A549 (cell line): ENCODE measurements at regions not wholly inside any gene's neighbourhood (a gene's known extent, or its start where the extent isn't known, plus 50 kb on each side); places are given as distances from the start of the nearest gene placed in this dataset.

Source experiments
- CBX8 ChIP-seq: fragments of 200-600 bp; sonication (generic); IDR thresholded peaks from 2 replicates; pipeline ENCODE4 v1.6.1; 2016
- EP300 ChIP-seq, 2 experiments: fragments of >200 bp; sonication (Bioruptor Twin); formaldehyde crosslinking; IDR thresholded peaks; 2 replicates in 1 of 2; 3 replicates in 1 of 2; pipeline ENCODE4 v1.6.1; 2016 to 2017
- HOXA7 ChIP-seq: fragments of 250-450 bp; sonication (Bioruptor Pico); IDR thresholded peaks from 2 replicates; pipeline ENCODE4 v1.5.0; 2020; ENCODE audit warnings: mild to moderate bottlenecking, moderate library complexity
- MAFK ChIP-seq: fragments of 450-650 bp; IDR thresholded peaks from 2 replicates; pipeline ENCODE4 v1.6.1; 2014; ENCODE audit not compliant: partially characterized antibody
- POLR2AphosphoS2 ChIP-seq: conservative IDR thresholded peaks from 2 replicates; pipeline ENCODE4 v1.6.1; 2012; ENCODE audit warnings: low read length, improper control_type of control experiment, inconsistent platforms
- ZFP36 ChIP-seq: fragments of 450-650 bp; IDR thresholded peaks from 2 replicates; pipeline ENCODE4 v1.6.1; 2014; ENCODE audit warnings: borderline replicate concordance; ENCODE audit not compliant: partially characterized antibody
- TF ChIP-seq, protein P1 (sequence below): fragments of >200 bp; sonication (Bioruptor Twin); formaldehyde crosslinking; IDR thresholded peaks from 3 replicates; pipeline ENCODE4 v1.5.1; 2016
- TF ChIP-seq, protein P2 (sequence below): fragments of 150-350 bp; IDR thresholded peaks from 2 replicates; pipeline ENCODE4 v1.6.1; 2014; ENCODE audit warnings: low read depth, mild to moderate bottlenecking, low read length
- TF ChIP-seq, protein P3 (sequence below): fragments of 450-650 bp; IDR thresholded peaks from 2 replicates; pipeline ENCODE4 v1.6.1; 2014; ENCODE audit warnings: antibody characterized with exemption

DNA sequence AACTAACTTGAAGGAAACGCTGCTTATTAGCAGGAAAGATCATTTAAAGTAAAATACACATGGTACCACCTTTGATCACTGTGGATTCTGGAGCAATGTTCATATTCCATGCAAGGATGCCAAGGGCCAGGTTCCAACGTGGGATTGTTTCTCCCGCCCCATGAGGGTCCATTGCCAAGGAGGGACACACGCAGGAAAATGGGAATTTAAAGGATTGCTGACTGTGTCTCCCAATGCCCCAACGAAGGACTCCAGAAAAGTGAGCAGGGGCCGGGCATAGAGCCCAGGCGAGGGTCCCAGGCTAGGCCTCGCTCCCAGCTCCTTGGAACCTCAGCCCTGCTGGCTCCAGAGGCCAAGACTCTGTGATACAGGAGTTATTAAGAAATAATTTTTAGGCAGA, 111.2 kb downstream of the DACT2 start:
- TF ChIP-seq, protein P1, sequence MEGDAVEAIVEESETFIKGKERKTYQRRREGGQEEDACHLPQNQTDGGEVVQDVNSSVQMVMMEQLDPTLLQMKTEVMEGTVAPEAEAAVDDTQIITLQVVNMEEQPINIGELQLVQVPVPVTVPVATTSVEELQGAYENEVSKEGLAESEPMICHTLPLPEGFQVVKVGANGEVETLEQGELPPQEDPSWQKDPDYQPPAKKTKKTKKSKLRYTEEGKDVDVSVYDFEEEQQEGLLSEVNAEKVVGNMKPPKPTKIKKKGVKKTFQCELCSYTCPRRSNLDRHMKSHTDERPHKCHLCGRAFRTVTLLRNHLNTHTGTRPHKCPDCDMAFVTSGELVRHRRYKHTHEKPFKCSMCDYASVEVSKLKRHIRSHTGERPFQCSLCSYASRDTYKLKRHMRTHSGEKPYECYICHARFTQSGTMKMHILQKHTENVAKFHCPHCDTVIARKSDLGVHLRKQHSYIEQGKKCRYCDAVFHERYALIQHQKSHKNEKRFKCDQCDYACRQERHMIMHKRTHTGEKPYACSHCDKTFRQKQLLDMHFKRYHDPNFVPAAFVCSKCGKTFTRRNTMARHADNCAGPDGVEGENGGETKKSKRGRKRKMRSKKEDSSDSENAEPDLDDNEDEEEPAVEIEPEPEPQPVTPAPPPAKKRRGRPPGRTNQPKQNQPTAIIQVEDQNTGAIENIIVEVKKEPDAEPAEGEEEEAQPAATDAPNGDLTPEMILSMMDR = no peak
- TF ChIP-seq, protein P2, sequence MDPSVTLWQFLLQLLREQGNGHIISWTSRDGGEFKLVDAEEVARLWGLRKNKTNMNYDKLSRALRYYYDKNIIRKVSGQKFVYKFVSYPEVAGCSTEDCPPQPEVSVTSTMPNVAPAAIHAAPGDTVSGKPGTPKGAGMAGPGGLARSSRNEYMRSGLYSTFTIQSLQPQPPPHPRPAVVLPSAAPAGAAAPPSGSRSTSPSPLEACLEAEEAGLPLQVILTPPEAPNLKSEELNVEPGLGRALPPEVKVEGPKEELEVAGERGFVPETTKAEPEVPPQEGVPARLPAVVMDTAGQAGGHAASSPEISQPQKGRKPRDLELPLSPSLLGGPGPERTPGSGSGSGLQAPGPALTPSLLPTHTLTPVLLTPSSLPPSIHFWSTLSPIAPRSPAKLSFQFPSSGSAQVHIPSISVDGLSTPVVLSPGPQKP = no peak
- TF ChIP-seq CBX8 (no peak), EP300 (IDR thresholded peaks at IDR 0.05) (no peak), MAFK (no peak), HOXA7 (CRISPR knock-in tag) (no peak), ZFP36 (no peak), POLR2AphosphoS2 (no peak)
- TF ChIP-seq, protein P3, sequence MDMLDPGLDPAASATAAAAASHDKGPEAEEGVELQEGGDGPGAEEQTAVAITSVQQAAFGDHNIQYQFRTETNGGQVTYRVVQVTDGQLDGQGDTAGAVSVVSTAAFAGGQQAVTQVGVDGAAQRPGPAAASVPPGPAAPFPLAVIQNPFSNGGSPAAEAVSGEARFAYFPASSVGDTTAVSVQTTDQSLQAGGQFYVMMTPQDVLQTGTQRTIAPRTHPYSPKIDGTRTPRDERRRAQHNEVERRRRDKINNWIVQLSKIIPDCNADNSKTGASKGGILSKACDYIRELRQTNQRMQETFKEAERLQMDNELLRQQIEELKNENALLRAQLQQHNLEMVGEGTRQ = no peak
